Neuronal stem cell (in vitro differentiated cells): ENCODE measurements at regions not wholly inside any gene's neighbourhood (a gene's known extent, or its start where the extent isn't known, plus 50 kb on each side); places are given as distances from the start of the nearest gene placed in this dataset.

ENCODE experiments used
- DNase-seq: peaks from one replicate; pipeline ENCODE4 v3.0.0-alpha.2; 2013; ENCODE audit warnings: low spot score
- H2AFZ ChIP-seq: one replicate; pipeline ENCODE4 v1.6.1; 2013; ENCODE audit warnings: mild to moderate bottlenecking, low read length, inconsistent platforms
- H2AK5ac ChIP-seq: 2 replicates; pipeline ENCODE4 v1.6.1; 2013; ENCODE audit warnings: low read depth, mild to moderate bottlenecking, inconsistent platforms, low read length, moderate library complexity, mixed read lengths
- H2BK120ac ChIP-seq: 2 replicates; pipeline ENCODE4 v1.6.1; 2013; ENCODE audit warnings: low read depth, mild to moderate bottlenecking, inconsistent platforms, low read length, moderate library complexity, mixed read lengths
- H2BK12ac ChIP-seq: one replicate; pipeline ENCODE4 v1.6.1; 2013; ENCODE audit warnings: low read length, inconsistent platforms
- H2BK15ac ChIP-seq: 2 replicates; pipeline ENCODE4 v1.6.1; 2013; ENCODE audit warnings: mild to moderate bottlenecking, low read length, inconsistent platforms, mixed read lengths
- H2BK5ac ChIP-seq: one replicate; pipeline ENCODE4 v1.6.1; 2013; ENCODE audit warnings: inconsistent platforms, mild to moderate bottlenecking, low read length, moderate library complexity
- H3K14ac ChIP-seq: one replicate; pipeline ENCODE4 v1.6.1; 2013; ENCODE audit warnings: low read length, inconsistent platforms
- H3K18ac ChIP-seq: 2 replicates; pipeline ENCODE4 v1.6.1; 2013; ENCODE audit warnings: low read length, inconsistent platforms
- H3K23ac ChIP-seq: 2 replicates; pipeline ENCODE4 v1.6.1; 2013; ENCODE audit warnings: low read depth, mild to moderate bottlenecking, mixed read lengths, low read length, inconsistent platforms; ENCODE audit not compliant: poor library complexity
- H3K27ac ChIP-seq: replicated peaks from 3 replicates; pipeline ENCODE4 v1.5.1; 2013; ENCODE audit warnings: low read length, inconsistent platforms
- H3K27me3 ChIP-seq, 3 experiments: 2 replicates each; pipeline ENCODE4 v1.6.1; 2013; ENCODE audit warnings: low read length in 3 of 3, mild to moderate bottlenecking in 2 of 3, inconsistent platforms in 1 of 3, low read depth in 1 of 3, mixed read lengths in 1 of 3, moderate library complexity in 1 of 3; ENCODE audit not compliant: control insufficient read depth in 3 of 3, insufficient read depth in 3 of 3
- H3K36me3 ChIP-seq, 2 donors: replicated peaks in 1 of 2; 2 replicates each; pipeline ENCODE4 v1.6.1; 2013; ENCODE audit warnings: low read length in 2 of 2; ENCODE audit not compliant: control insufficient read depth in 2 of 2, insufficient read depth in 2 of 2
- H3K4ac ChIP-seq: 2 replicates; pipeline ENCODE4 v1.6.1; 2013; ENCODE audit warnings: inconsistent platforms, mild to moderate bottlenecking, low read length, moderate library complexity
- H3K4me1 ChIP-seq, 2 donors: 1 replicate in 1 of 2; 2 replicates in 1 of 2; pipeline ENCODE4 v1.6.1; 2013; ENCODE audit warnings: low read length in 2 of 2, low read depth in 1 of 2; ENCODE audit not compliant: control insufficient read depth in 2 of 2, insufficient read depth in 1 of 2
- H3K4me2 ChIP-seq: one replicate; pipeline ENCODE4 v1.6.1; 2013; ENCODE audit warnings: mild to moderate bottlenecking, low read length, inconsistent platforms; ENCODE audit not compliant: insufficient read depth, poor library complexity, severe bottlenecking
- H3K4me3 ChIP-seq, 2 donors: 2 replicates each; pipeline ENCODE4 v1.5.1; 2013; ENCODE audit warnings: low read length in 2 of 2, mild to moderate bottlenecking in 2 of 2, inconsistent platforms in 1 of 2, moderate library complexity in 1 of 2
- H3K79me1 ChIP-seq: one replicate; pipeline ENCODE4 v1.6.1; 2013; ENCODE audit warnings: low read depth, mild to moderate bottlenecking, inconsistent platforms, low read length, moderate library complexity
- H3K9ac ChIP-seq: one replicate; pipeline ENCODE4 v1.6.1; 2013; ENCODE audit warnings: mild to moderate bottlenecking, low read depth, low read length, inconsistent platforms; ENCODE audit not compliant: poor library complexity
- H3K9me3 ChIP-seq, 2 donors: replicated peaks in 1 of 2; 2 replicates each; pipeline versions ENCODE3 to v1.6.1; 2013; ENCODE audit warnings: low read length in 2 of 2, mild to moderate bottlenecking in 2 of 2, inconsistent platforms in 1 of 2, low read depth in 1 of 2, mixed read lengths in 1 of 2, moderate library complexity in 1 of 2; ENCODE audit not compliant: control insufficient read depth in 2 of 2, insufficient read depth in 1 of 2
- H4K8ac ChIP-seq: one replicate; pipeline ENCODE4 v1.6.1; 2013; ENCODE audit warnings: low read depth, mild to moderate bottlenecking, inconsistent platforms, low read length, moderate library complexity
- H4K91ac ChIP-seq: one replicate; pipeline ENCODE4 v1.6.1; 2013; ENCODE audit warnings: low read length, low read depth, mild to moderate bottlenecking, inconsistent platforms; ENCODE audit not compliant: poor library complexity
- WGBS, 2 donors: extraction: QIAGEN DNeasy Blood & Tissue Kit; methylation state at CpG; one replicate each; pipeline ENCODE4 v1.1.7; 2013; ENCODE audit warnings: missing lambda C conversion rate in 2 of 2, mixed read lengths in 1 of 2; ENCODE audit not compliant: insufficient read length in 2 of 2, insufficient replicate concordance in 1 of 2; ENCODE audit errors: extremely low coverage in 2 of 2; 5-methylcytosine and 5-hydroxymethylcytosine counted together

GRCh38 chr6:141780296-141780695 is 352.4 kb upstream of the GJE1 start:
- no peak overlapping the region for H2BK15ac ChIP-seq

GRCh38 chr6:141764388-141764787 is 368.3 kb upstream of the GJE1 start:
- H3K14ac ChIP-seq, result no peak overlapping the region
- H2AK5ac ChIP-seq, result no peak overlapping the region
- H3K27ac ChIP-seq, result no peak overlapping the region
- no peak overlapping the region for H4K91ac ChIP-seq
- H3K4me3 ChIP-seq, result no peak overlapping the region
- H3K9ac ChIP-seq, result no peak overlapping the region
- no peak overlapping the region for H3K23ac ChIP-seq
- no peak overlapping the region for H4K8ac ChIP-seq
- no peak overlapping the region for H2BK5ac ChIP-seq
- no peak for DNase-seq
- no peaks in the 10 kb centered on the region for H3K4me1 ChIP-seq
- H3K9me3 ChIP-seq, result no peaks in the 10 kb centered on the region
- no peak overlapping the region for H2BK120ac ChIP-seq
- H3K27me3 ChIP-seq, result no peaks in the 10 kb centered on the region
- H3K79me1 ChIP-seq, result no peaks in the 10 kb centered on the region
- H2BK12ac ChIP-seq, result no peak overlapping the region
- no peak overlapping the region for H2BK15ac ChIP-seq
- no peak overlapping the region for H3K4ac ChIP-seq
- H2AFZ ChIP-seq, result no peak overlapping the region
- no peaks in the 10 kb centered on the region for H3K36me3 ChIP-seq
- H3K4me2 ChIP-seq, result no peak overlapping the region
- H3K18ac ChIP-seq, result no peak overlapping the region

More at GRCh38 chr6:141780296-141780695, 352.4 kb upstream of the GJE1 start:
- Histone ChIP-seq H2BK12ac (no peak overlapping the region), H2AFZ (no peak overlapping the region), H3K18ac (no peak overlapping the region), H2AK5ac (no peak overlapping the region), H3K27me3 (no peaks in the 10 kb centered on the region), H2BK120ac (no peak overlapping the region), H3K4me3 (no peak overlapping the region), H4K8ac (no peak overlapping the region), H2BK5ac (no peak overlapping the region), H3K9ac (no peak overlapping the region), H3K4me1 (no peaks in the 10 kb centered on the region), H3K4me2 (no peak overlapping the region), H3K36me3 (no peaks in the 10 kb centered on the region), H3K9me3 (no peaks in the 10 kb centered on the region), H3K23ac (no peak overlapping the region), H3K79me1 (no peaks in the 10 kb centered on the region), H3K27ac (no peak overlapping the region), H4K91ac (no peak overlapping the region), H3K4ac (no peak overlapping the region), H3K14ac (no peak overlapping the region)
- no peak for DNase-seq
- no CpG with 5 or more reads among the region's 4 CpGs for WGBS, 2 donors

- H3K9me3 ChIP-seq, result no peaks in the 10 kb centered on the region
- H3K14ac ChIP-seq, result no peak overlapping the region
- no peak overlapping the region for H3K4ac ChIP-seq
- DNase-seq, result no peak
- H2BK15ac ChIP-seq, result no peak overlapping the region
- no peak overlapping the region for H2AFZ ChIP-seq
- no peaks in the 10 kb centered on the region for H3K36me3 ChIP-seq
- no peak overlapping the region for H3K18ac ChIP-seq
- H3K4me2 ChIP-seq, result no peak overlapping the region
- H2BK120ac ChIP-seq, result no peak overlapping the region
- H3K27me3 ChIP-seq, result no peaks in the 10 kb centered on the region
- H2BK12ac ChIP-seq, result no peak overlapping the region
- no peak overlapping the region for H3K9ac ChIP-seq
- no peak overlapping the region for H3K4me3 ChIP-seq
- no peak overlapping the region for H2AK5ac ChIP-seq
- no peak overlapping the region for H3K27ac ChIP-seq
- H3K23ac ChIP-seq, result no peak overlapping the region
- H4K8ac ChIP-seq, result no peak overlapping the region
- no CpG with 5 or more reads among the region's 3 CpGs for WGBS, 2 donors
- H2BK5ac ChIP-seq, result no peak overlapping the region
- no peak overlapping the region for H4K91ac ChIP-seq
- no peaks in the 10 kb centered on the region for H3K79me1 ChIP-seq
- H3K4me1 ChIP-seq, result no peaks in the 10 kb centered on the region
Observed at GRCh38 chr6:141758430-141758829, 374.3 kb upstream of the GJE1 start.

- Histone ChIP-seq H3K4me3 (no peak overlapping the region), H3K9ac (no peak overlapping the region), H3K27ac (no peak overlapping the region), H2BK12ac (no peak overlapping the region), H2AFZ (no peak overlapping the region), H3K4me2 (no peak overlapping the region), H4K91ac (no peak overlapping the region), H3K14ac (no peak overlapping the region), H3K23ac (no peak overlapping the region), H3K18ac (no peak overlapping the region), H4K8ac (no peak overlapping the region), H3K27me3 (no peaks in the 10 kb centered on the region), H2AK5ac (no peak overlapping the region), H3K4me1 (no peaks in the 10 kb centered on the region), H3K79me1 (no peaks in the 10 kb centered on the region), H3K4ac (no peak overlapping the region), H2BK120ac (no peak overlapping the region), H2BK15ac (no peak overlapping the region), H2BK5ac (no peak overlapping the region), H3K9me3 (no peaks in the 10 kb centered on the region), H3K36me3 (no peaks in the 10 kb centered on the region)
- DNase-seq, result no peak
- no CpG with 5 or more reads among the region's 3 CpGs for WGBS, 2 donors
Observed at GRCh38 chr6:141753180-141753579, 379.5 kb upstream of the GJE1 start.
